GM19193 (cell line): ENCODE measurements at regions not wholly inside any gene's neighbourhood (a gene's known extent, or its start where the extent isn't known, plus 50 kb on each side); places are given as distances from the start of the nearest gene placed in this dataset.

Experiments
- POLR2A ChIP-seq: IDR thresholded peaks from 4 replicates; pipeline ENCODE4 v1.6.1; 2011; ENCODE audit not compliant: insufficient read depth, insufficient read length; ENCODE audit errors: extremely low read depth

DNA sequence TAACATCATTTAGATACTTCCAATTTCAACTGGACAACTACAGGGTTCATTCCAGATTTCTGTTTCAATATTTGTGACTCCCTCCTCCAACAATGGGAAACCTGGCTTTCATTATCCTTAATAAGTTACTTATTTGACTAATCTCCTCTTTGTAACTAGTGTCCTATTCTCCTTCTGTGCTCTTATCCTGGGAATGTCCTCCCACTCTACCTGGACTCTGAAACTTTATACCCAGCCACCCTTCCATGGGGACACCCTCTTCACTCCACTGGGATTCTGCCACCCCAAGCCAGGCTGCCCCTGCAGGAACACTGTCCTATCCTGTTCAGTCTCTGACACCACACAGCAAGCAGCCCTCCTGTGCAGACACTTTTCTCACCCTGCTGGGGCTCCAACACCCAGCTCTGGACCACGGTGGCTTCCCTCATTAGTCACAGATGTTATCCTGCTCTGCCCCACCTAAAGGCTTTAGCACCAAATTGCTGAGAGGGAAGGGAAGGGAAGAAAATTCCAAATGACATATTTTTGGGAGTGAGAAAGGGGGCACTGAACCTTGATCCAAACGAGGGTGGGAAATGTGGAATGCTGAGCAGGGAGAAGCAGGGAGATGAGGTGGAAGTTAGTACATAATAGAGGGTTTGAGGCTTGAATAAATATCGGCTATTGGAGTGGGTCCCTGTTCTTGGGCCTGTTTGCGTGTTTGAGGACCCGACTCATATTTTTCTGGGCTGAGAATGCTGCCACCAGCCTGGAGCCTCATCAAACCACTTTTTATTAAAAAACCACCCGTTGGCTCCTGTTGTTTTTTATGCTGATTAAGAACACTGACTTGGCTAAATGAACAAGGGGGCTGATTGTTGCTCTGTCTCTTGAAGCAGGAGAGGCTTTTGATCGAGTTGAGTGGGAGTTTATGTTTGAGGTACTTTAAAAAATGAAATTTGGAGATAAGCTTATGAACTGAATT is 54.0 kb upstream of the AKIRIN2 start:
- TF ChIP-seq POLR2A = no peak

DNA sequence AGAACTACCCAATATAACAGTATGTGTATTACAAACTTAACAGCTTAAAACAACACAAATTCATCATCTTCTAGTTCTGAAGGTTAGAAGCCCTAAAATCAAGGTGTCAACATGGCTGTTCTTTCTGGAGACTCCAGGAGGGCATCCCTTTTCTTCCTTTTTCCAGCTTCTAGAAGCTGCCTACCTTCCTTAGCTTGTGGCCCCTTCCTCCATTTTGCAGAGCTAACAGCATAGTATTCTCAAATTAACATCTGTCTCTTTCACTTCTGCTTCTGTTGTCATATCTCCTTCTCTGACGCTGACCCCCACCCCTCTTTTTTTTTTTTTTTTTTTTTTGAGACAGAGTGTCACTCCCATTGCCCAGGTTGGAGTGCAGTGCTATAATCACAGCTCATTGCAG is 52.8 kb upstream of the AKIRIN2 start:
- no peak for TF ChIP-seq POLR2A

DNA sequence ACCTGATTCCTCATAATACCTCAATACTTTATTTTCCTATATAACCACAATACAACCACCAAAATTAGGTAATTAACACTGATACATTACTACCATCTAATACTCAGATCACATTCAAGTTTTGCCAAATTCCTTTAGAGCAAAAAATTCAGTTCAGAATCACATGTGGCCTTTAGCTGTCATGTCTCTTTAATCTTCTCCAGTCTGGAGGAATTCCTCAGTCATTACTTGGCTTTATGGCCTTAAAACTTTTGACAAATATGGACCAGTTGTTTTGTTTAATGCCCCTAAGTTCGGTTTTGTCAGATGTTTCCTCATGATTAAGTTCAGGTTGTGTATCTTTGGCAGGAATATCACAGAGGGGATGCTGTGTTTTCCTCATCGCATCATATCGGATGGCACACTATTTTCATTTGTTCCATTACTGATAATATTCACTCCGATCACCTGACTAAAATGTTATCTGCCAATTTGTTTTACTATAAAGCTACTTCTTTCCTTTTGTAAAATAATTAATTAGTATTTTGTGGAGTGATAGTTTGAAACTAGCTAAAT is 51.2 kb upstream of the AKIRIN2 start:
- TF ChIP-seq POLR2A = no peak
